Thymus (tissue), 11 donors: ENCODE measurements at regions not wholly inside any gene's neighbourhood (a gene's known extent, or its start where the extent isn't known, plus 50 kb on each side); places are given as distances from the start of the nearest gene placed in this dataset.

ENCODE experiments used
- DNase-seq, 9 donors: peaks; one replicate each; pipeline ENCODE4 v3.0.0-alpha.2; 2013; ENCODE audit warnings: low spot score in 9 of 9, low read depth in 6 of 9, missing footprints in 1 of 9
- H3K27ac ChIP-seq, 2 donors: one replicate each; pipeline ENCODE4 v1.5.1; 2013; ENCODE audit warnings: control low read depth in 1 of 2, low read depth in 1 of 2, low read length in 1 of 2, mild to moderate bottlenecking in 1 of 2, moderate library complexity in 1 of 2
- H3K27me3 ChIP-seq, 2 donors: one replicate each; pipeline ENCODE4 v1.5.1; 2013; ENCODE audit warnings: low read length in 1 of 2; ENCODE audit not compliant: control insufficient read depth in 2 of 2, insufficient read depth in 1 of 2
- H3K36me3 ChIP-seq, 2 donors: one replicate each; pipeline ENCODE4 v1.5.1; 2013; ENCODE audit warnings: low read length in 1 of 2, mild to moderate bottlenecking in 1 of 2, moderate library complexity in 1 of 2; ENCODE audit not compliant: control insufficient read depth in 2 of 2, insufficient read depth in 2 of 2
- H3K4me1 ChIP-seq, 2 donors: one replicate each; pipeline ENCODE4 v1.5.1; 2013; ENCODE audit warnings: low read length in 2 of 2; ENCODE audit not compliant: control insufficient read depth in 2 of 2, insufficient read depth in 2 of 2
- H3K4me3 ChIP-seq, 2 donors: one replicate each; pipeline ENCODE4 v1.5.1; 2013; ENCODE audit warnings: low read length in 2 of 2, control low read depth in 1 of 2, mild to moderate bottlenecking in 1 of 2
- H3K9me3 ChIP-seq, 2 donors: one replicate each; pipeline ENCODE4 v1.5.1; 2013; ENCODE audit warnings: low read length in 1 of 2, mild to moderate bottlenecking in 1 of 2; ENCODE audit not compliant: control insufficient read depth in 2 of 2, insufficient read depth in 1 of 2
- WGBS: extraction: QIAGEN DNeasy Blood & Tissue Kit; methylation state at CpG from one replicate; pipeline ENCODE4 v1.1.7; 2013; 5-methylcytosine and 5-hydroxymethylcytosine counted together
- donor health status: healthy.

- H3K27ac ChIP-seq = no peak overlapping the region
- no peaks in the 10 kb centered on the region for H3K4me1 ChIP-seq
- H3K36me3 ChIP-seq = no peaks in the 10 kb centered on the region
- H3K4me3 ChIP-seq = no peak overlapping the region
- WGBS = 94% methylated on average over 1 of the region's 1 CpG
- no peak for DNase-seq
- H3K27me3 ChIP-seq = no peaks in the 10 kb centered on the region
- H3K9me3 ChIP-seq = no peaks in the 10 kb centered on the region
Observed at GRCh38 chr12:87323369-87323768, 705.8 kb downstream of the C12orf50 start.

- H3K9me3 ChIP-seq = no peaks in the 10 kb centered on the region
- no peaks in the 10 kb centered on the region for H3K27me3 ChIP-seq
- no peak for DNase-seq
- H3K27ac ChIP-seq = no peak overlapping the region
- no peaks in the 10 kb centered on the region for H3K4me1 ChIP-seq
- no peaks in the 10 kb centered on the region for H3K36me3 ChIP-seq
- H3K4me3 ChIP-seq = no peak overlapping the region
Observed at GRCh38 chr12:87320724-87321123, 708.5 kb downstream of the C12orf50 start.

- 92% methylated on average over 4 of the region's 4 CpGs for WGBS
- no peaks in the 10 kb centered on the region for H3K27me3 ChIP-seq
- no peaks in the 10 kb centered on the region for H3K4me1 ChIP-seq
- no peaks in the 10 kb centered on the region for H3K36me3 ChIP-seq
- H3K9me3 ChIP-seq = no peaks in the 10 kb centered on the region
- H3K4me3 ChIP-seq = no peak overlapping the region
- no peak overlapping the region for H3K27ac ChIP-seq
- no peak for DNase-seq
Observed at GRCh38 chr12:87317302-87317701, 711.9 kb downstream of the C12orf50 start.

GRCh38 chr12:87311206-87311605 lies 718.0 kb downstream of the C12orf50 start:
- H3K36me3 ChIP-seq = no peaks in the 10 kb centered on the region
- no peaks in the 10 kb centered on the region for H3K27me3 ChIP-seq
- H3K4me1 ChIP-seq = no peaks in the 10 kb centered on the region
- WGBS = 26% methylated on average over 1 of the region's 1 CpG
- no peak overlapping the region for H3K4me3 ChIP-seq
- DNase-seq = no peak
- H3K9me3 ChIP-seq = no peaks in the 10 kb centered on the region
- H3K27ac ChIP-seq = no peak overlapping the region

- DNase-seq = no peak
- H3K9me3 ChIP-seq = no peaks in the 10 kb centered on the region
- H3K4me3 ChIP-seq = no peak overlapping the region
- H3K36me3 ChIP-seq = no peaks in the 10 kb centered on the region
- H3K27ac ChIP-seq = no peak overlapping the region
- no peaks in the 10 kb centered on the region for H3K4me1 ChIP-seq
- no peaks in the 10 kb centered on the region for H3K27me3 ChIP-seq
- 24% methylated on average over 1 of the region's 1 CpG for WGBS
Observed at GRCh38 chr12:87310126-87310525, 719.1 kb downstream of the C12orf50 start.

GRCh38 chr12:87305481-87305880 lies 723.7 kb downstream of the C12orf50 start:
- H3K27ac ChIP-seq = no peak overlapping the region
- no peaks in the 10 kb centered on the region for H3K27me3 ChIP-seq
- no peaks in the 10 kb centered on the region for H3K9me3 ChIP-seq
- H3K4me3 ChIP-seq = no peak overlapping the region
- H3K36me3 ChIP-seq = no peaks in the 10 kb centered on the region
- no peak for DNase-seq
- H3K4me1 ChIP-seq = no peaks in the 10 kb centered on the region

GRCh38 chr12:87304406-87304805 lies 724.8 kb downstream of the C12orf50 start:
- WGBS = 94% methylated on average over 2 of the region's 2 CpGs
- no peaks in the 10 kb centered on the region for H3K27me3 ChIP-seq
- no peaks in the 10 kb centered on the region for H3K4me1 ChIP-seq
- DNase-seq = no peak
- no peaks in the 10 kb centered on the region for H3K36me3 ChIP-seq
- H3K27ac ChIP-seq = no peak overlapping the region
- H3K9me3 ChIP-seq = no peaks in the 10 kb centered on the region
- no peak overlapping the region for H3K4me3 ChIP-seq

GRCh38 chr12:87303396-87304012 lies 725.7 kb downstream of the C12orf50 start:
- Histone ChIP-seq H3K4me1 (no peaks in the 10 kb centered on the region), H3K27ac (no peak overlapping the region), H3K36me3 (no peaks in the 10 kb centered on the region), H3K4me3 (no peak overlapping the region), H3K9me3 (no peaks in the 10 kb centered on the region), H3K27me3 (no peaks in the 10 kb centered on the region)
- no peak for DNase-seq
- 85% methylated on average over 1 of the region's 1 CpG for WGBS

- no peaks in the 10 kb centered on the region for H3K9me3 ChIP-seq
- 96% methylated on average over 5 of the region's 5 CpGs for WGBS
- H3K27me3 ChIP-seq = no peaks in the 10 kb centered on the region
Observed at GRCh38 chr12:87302126-87302745, 727.0 kb downstream of the C12orf50 start.

More at GRCh38 chr12:87302126-87302745, 727.0 kb downstream of the C12orf50 start:
- DNase-seq = no peak
- Histone ChIP-seq H3K4me1 (no peaks in the 10 kb centered on the region), H3K36me3 (no peaks in the 10 kb centered on the region), H3K27ac (no peak overlapping the region), H3K4me3 (no peak overlapping the region)
